HL-60 (cell line): ENCODE measurements at regions not wholly inside any gene's neighbourhood (a gene's known extent, or its start where the extent isn't known, plus 50 kb on each side); places are given as distances from the start of the nearest gene placed in this dataset.

Experiments used
- CTCF ChIP-seq: IDR thresholded peaks from one replicate; pipeline ENCODE4 v1.5.1; 2011; ENCODE audit warnings: low read length, control low read depth, inconsistent platforms; ENCODE audit not compliant: insufficient read depth
- POLR2AphosphoS5 ChIP-seq: IDR thresholded peaks from 2 replicates; pipeline ENCODE4 v1.6.1; 2012; ENCODE audit warnings: low read depth
- REST ChIP-seq: IDR thresholded peaks from 2 replicates; pipeline ENCODE4 v1.6.1; 2012; ENCODE audit warnings: low read depth; ENCODE audit not compliant: insufficient replicate concordance

- TF ChIP-seq CTCF (no peak), POLR2AphosphoS5 (no peak), REST (no peak)
Measured at GRCh38 chr2:136059036-136059472, 58.9 kb downstream of the CXCR4 start.
